ENCODE measurements at regions not wholly inside any gene's neighbourhood (a gene's known extent, or its start where the extent isn't known, plus 50 kb on each side); places are given as distances from the start of the nearest gene placed in this dataset.

DNA sequence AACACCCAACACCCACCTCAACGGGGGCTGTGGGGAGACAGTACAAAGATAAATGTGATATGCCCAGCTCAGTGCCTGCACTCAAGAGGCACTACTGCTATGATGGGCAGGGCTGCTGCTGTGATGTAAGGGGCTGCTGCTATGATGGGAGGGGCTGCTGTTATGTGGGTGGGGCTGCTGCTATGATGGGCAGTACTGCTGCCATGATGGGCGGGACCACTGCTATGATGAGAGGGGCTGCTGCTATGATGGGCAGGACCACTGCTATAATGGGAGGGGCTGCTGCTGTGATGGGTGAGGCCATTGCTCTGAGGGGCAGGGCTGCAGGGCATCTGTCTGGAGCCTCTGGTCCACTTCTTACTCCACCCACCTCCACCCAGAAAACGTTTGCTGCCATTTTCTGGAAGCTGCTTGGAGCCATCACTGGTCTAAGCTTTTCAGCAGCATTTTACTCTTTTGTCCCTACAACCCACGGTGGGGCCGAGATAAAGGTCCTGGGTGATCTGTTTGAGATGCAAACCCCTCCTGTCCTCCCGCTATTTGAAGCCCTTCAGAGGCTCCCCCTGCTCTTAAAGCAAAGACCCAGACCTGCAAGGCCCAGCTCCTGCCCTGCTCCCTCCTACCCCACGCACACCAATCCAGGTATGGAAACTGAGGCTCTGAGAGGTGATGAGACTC lies 656.9 kb downstream of the PTPRU start:
- no peak overlapping the region for H3K4me3 ChIP-seq (ENCODE audit: low read depth, low read length)
- no peak for DNase-seq (ENCODE audit: low read depth)
- no peak for TF ChIP-seq CTCF (conservative IDR thresholded peaks at IDR 0.05; ENCODE audit: low read depth, low read length)

GRCh38 chr1:29892247-29892646 lies 655.9 kb downstream of the PTPRU start:
- no peak for DNase-seq (ENCODE audit: low read depth)
- H3K4me3 ChIP-seq (ENCODE audit: low read depth, low read length): no peak overlapping the region
- TF ChIP-seq CTCF (conservative IDR thresholded peaks at IDR 0.05; ENCODE audit: low read depth, low read length): no peak

DNA sequence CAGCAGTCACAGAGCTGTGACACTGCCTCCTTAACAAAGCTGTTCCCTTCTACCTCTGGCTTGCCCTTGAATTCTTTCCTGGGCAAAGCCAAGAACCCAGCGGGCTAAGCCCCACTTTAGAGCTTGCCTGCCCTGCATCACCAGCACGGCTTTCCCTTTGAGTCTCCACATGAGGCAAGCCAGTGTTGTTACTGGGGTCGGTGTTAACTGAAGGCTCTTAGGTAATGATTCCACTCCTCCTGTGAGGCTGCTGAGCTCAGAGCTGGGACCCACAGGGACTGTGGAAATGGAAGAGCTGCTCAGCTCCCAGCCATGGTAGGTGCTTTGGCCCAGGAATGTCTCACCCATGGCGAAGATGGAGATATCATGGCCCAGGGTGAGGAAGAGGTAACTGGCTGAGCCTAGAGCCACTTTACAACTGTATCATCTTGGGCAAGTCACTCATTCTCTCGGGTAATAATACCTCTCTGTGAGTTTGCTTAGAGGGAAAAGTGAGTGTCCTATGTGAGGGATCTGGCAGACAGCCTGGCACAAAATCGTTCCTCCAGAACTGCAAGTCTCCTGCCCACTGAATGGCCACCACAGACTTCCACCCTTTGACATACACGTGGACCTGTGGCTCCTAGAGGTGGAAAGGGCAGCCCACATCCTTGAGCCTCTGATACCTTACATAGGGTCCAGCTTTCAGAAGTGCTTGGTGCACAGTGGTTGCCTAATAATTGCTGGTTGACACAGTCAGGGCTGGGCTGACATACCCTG lies 654.1 kb downstream of the PTPRU start:
- H3K4me3 ChIP-seq (ENCODE audit: low read depth, low read length): no peak overlapping the region
- TF ChIP-seq CTCF (conservative IDR thresholded peaks at IDR 0.05; ENCODE audit: low read depth, low read length): no peak
- no peak for DNase-seq (ENCODE audit: low read depth)

- TF ChIP-seq CTCF (conservative IDR thresholded peaks at IDR 0.05; ENCODE audit: low read depth, low read length): no peak
- no peak for DNase-seq (ENCODE audit: low read depth)
- no peak overlapping the region for H3K4me3 ChIP-seq (ENCODE audit: low read depth, low read length)
These were observed 653.5 kb downstream of the PTPRU start for GRCh38 chr1:29889776-29890175.

GRCh38 chr1:29884740-29885139 lies 648.4 kb downstream of the PTPRU start:
- TF ChIP-seq CTCF (conservative IDR thresholded peaks at IDR 0.05; ENCODE audit: low read depth, low read length): no peak
- no peak overlapping the region for H3K4me3 ChIP-seq (ENCODE audit: low read depth, low read length)
- DNase-seq (ENCODE audit: low read depth): no peak

- TF ChIP-seq CTCF (conservative IDR thresholded peaks at IDR 0.05; ENCODE audit: low read depth, low read length): no peak
- DNase-seq (ENCODE audit: low read depth): no peak
- no peak overlapping the region for H3K4me3 ChIP-seq (ENCODE audit: low read depth, low read length)
These were observed 647.7 kb downstream of the PTPRU start for GRCh38 chr1:29883986-29884385.

- no peak for DNase-seq (ENCODE audit: low read depth)
- no peak overlapping the region for H3K4me3 ChIP-seq (ENCODE audit: low read depth, low read length)
- TF ChIP-seq CTCF (conservative IDR thresholded peaks at IDR 0.05; ENCODE audit: low read depth, low read length): no peak
These were observed 647.1 kb downstream of the PTPRU start for GRCh38 chr1:29883411-29883832.

All from choroid plexus epithelial cell (primary cell).